Liver (tissue), 8 donors: ENCODE measurements at regions not wholly inside any gene's neighbourhood (a gene's known extent, or its start where the extent isn't known, plus 50 kb on each side); places are given as distances from the start of the nearest gene placed in this dataset.

ENCODE experiments used
- DNase-seq: peaks from one replicate; pipeline ENCODE4 v3.0.0-alpha.2; 2017; ENCODE audit warnings: low spot score
- H3K27ac ChIP-seq, 2 donors: one replicate each; pipeline ENCODE4 v1.7.0; 2013; ENCODE audit warnings: inconsistent platforms in 2 of 2, low read length in 2 of 2, control low read depth in 1 of 2, low read depth in 1 of 2, mild to moderate bottlenecking in 1 of 2
- H3K27me3 ChIP-seq, 4 donors: one replicate each; pipeline versions ENCODE4 v1.6.1 to v1.7.0; 2013; ENCODE audit warnings: low read length in 3 of 4, inconsistent platforms in 1 of 4, mild to moderate bottlenecking in 1 of 4, moderate library complexity in 1 of 4; ENCODE audit not compliant: control insufficient read depth in 4 of 4, insufficient read depth in 4 of 4
- H3K36me3 ChIP-seq, 4 donors: one replicate each; pipeline versions ENCODE4 v1.6.1 to v1.7.0; 2013; ENCODE audit warnings: low read length in 3 of 4, mild to moderate bottlenecking in 3 of 4, low read depth in 1 of 4, moderate library complexity in 1 of 4; ENCODE audit not compliant: control insufficient read depth in 4 of 4, insufficient read depth in 3 of 4
- H3K4me1 ChIP-seq, 4 donors: one replicate each; pipeline versions ENCODE4 v1.6.1 to v1.7.0; 2013; ENCODE audit warnings: low read length in 3 of 4, mild to moderate bottlenecking in 3 of 4, moderate library complexity in 1 of 4; ENCODE audit not compliant: control insufficient read depth in 4 of 4, insufficient read depth in 4 of 4
- H3K4me3 ChIP-seq, 3 donors: one replicate each; pipeline versions ENCODE4 v1.6.1 to v1.7.0; 2013; ENCODE audit warnings: low read length in 3 of 3, control low read depth in 1 of 3, low read depth in 1 of 3, mild to moderate bottlenecking in 1 of 3
- H3K9ac ChIP-seq, 2 donors: one replicate each; pipeline ENCODE4 v1.7.0; 2013; ENCODE audit warnings: low read length in 2 of 2, mild to moderate bottlenecking in 2 of 2, moderate library complexity in 2 of 2, control low read depth in 1 of 2, low read depth in 1 of 2
- H3K9me3 ChIP-seq, 4 donors: one replicate each; pipeline versions ENCODE4 v1.6.1 to v1.7.0; 2013; ENCODE audit warnings: low read length in 3 of 4; ENCODE audit not compliant: control insufficient read depth in 4 of 4
- ATF3 ChIP-seq: IDR thresholded peaks from 2 replicates; pipeline ENCODE4 v1.6.1; 2016; ENCODE audit warnings: antibody characterized with exemption
- CTCF ChIP-seq: fragments of 150-350 bp; IDR thresholded peaks from 2 replicates; pipeline ENCODE4 v1.5.1; 2017; ENCODE audit warnings: improper control_type of control experiment, low read depth, low read length; ENCODE audit not compliant: missing input control
- EGR1 ChIP-seq, 2 donors: IDR thresholded peaks; 2 replicates each; pipeline ENCODE4 v1.6.1; 2016 to 2018; ENCODE audit warnings: antibody characterized with exemption in 2 of 2, low read depth in 2 of 2
- FOXA1 ChIP-seq: IDR thresholded peaks from 2 replicates; pipeline ENCODE4 v1.6.1; 2016; ENCODE audit warnings: antibody characterized with exemption
- FOXA2 ChIP-seq: IDR thresholded peaks from 2 replicates; pipeline ENCODE4 v1.6.1; 2016; ENCODE audit warnings: antibody characterized with exemption
- GABPA ChIP-seq, 2 donors: IDR thresholded peaks in 1 of 2; conservative IDR thresholded peaks in 1 of 2; 2 replicates each; pipeline ENCODE4 v1.6.1; 2016; ENCODE audit warnings: antibody characterized with exemption in 2 of 2, mild to moderate bottlenecking in 1 of 2, moderate library complexity in 1 of 2
- HNF4A ChIP-seq, 2 donors: conservative IDR thresholded peaks; 2 replicates each; pipeline ENCODE4 v1.6.1; 2016; ENCODE audit warnings: antibody characterized with exemption in 2 of 2, mild to moderate bottlenecking in 2 of 2
- HNF4G ChIP-seq: IDR thresholded peaks from 2 replicates; pipeline ENCODE4 v1.6.1; 2016; ENCODE audit warnings: antibody characterized with exemption
- JUND ChIP-seq, 2 donors: IDR thresholded peaks; 2 replicates each; pipeline ENCODE4 v1.6.1; 2016; ENCODE audit warnings: antibody characterized with exemption in 2 of 2
- MAX ChIP-seq: IDR thresholded peaks from 2 replicates; pipeline ENCODE4 v1.6.1; 2016; ENCODE audit warnings: antibody characterized with exemption
- NR2F2 ChIP-seq: IDR thresholded peaks from 2 replicates; pipeline ENCODE4 v1.6.1; 2016; ENCODE audit warnings: antibody characterized with exemption
- RAD21 ChIP-seq, 2 donors: IDR thresholded peaks; 2 replicates each; pipeline ENCODE4 v1.6.1; 2016; ENCODE audit warnings: antibody characterized with exemption in 2 of 2, mild to moderate bottlenecking in 2 of 2
- REST ChIP-seq: IDR thresholded peaks from 2 replicates; pipeline ENCODE4 v1.6.1; 2016; ENCODE audit warnings: antibody characterized with exemption, mild to moderate bottlenecking
- RXRA ChIP-seq, 2 donors: IDR thresholded peaks; 2 replicates each; pipeline ENCODE4 v1.6.1; 2017 to 2018; ENCODE audit warnings: antibody characterized with exemption in 2 of 2, mild to moderate bottlenecking in 1 of 2
- SP1 ChIP-seq: IDR thresholded peaks from 2 replicates; pipeline ENCODE4 v1.6.1; 2018; ENCODE audit warnings: antibody characterized with exemption, mild to moderate bottlenecking
- TAF1 ChIP-seq: conservative IDR thresholded peaks from 2 replicates; pipeline ENCODE4 v1.6.1; 2016; ENCODE audit warnings: antibody characterized with exemption, mild to moderate bottlenecking
- YY1 ChIP-seq: IDR thresholded peaks from 2 replicates; pipeline ENCODE4 v1.6.1; 2016; ENCODE audit warnings: antibody characterized with exemption, mild to moderate bottlenecking
- ZBTB33 ChIP-seq: IDR thresholded peaks from 2 replicates; pipeline ENCODE4 v1.6.1; 2016; ENCODE audit warnings: antibody characterized with exemption
- WGBS: extraction: QIAGEN DNeasy Blood & Tissue Kit; methylation state at CpG from one replicate; pipeline ENCODE4 v1.1.7; 2013; 5-methylcytosine and 5-hydroxymethylcytosine counted together
- donor health status: healthy.
- donor health status: healthy.
- donor health status: healthy.
- donor health status: healthy.
- donor health status: healthy.

GRCh38 chr12:24045816-24046257, 96.4 kb upstream of the SOX5 start:
- no peaks in the 10 kb centered on the region for H3K9me3 ChIP-seq
- no peak for DNase-seq
- no peak overlapping the region for H3K4me3 ChIP-seq
- peaks cover 1 to 42% (median 37%) of the 10 kb centered on the region in 4 donors for H3K4me1 ChIP-seq
- H3K36me3 ChIP-seq, result no peaks in the 10 kb centered on the region
- 13% methylated on average over 5 of the region's 5 CpGs for WGBS
- TF ChIP-seq CTCF (no peak), FOXA2 (peak; percentile 30), YY1 (peak; percentile 77), REST (peak; percentile 75), ZBTB33 (peak; percentile 31), RAD21 (IDR thresholded peaks at IDR 0.05) (peak; percentile 33 to 49), RXRA (IDR thresholded peaks at IDR 0.05) (peak; percentile 59 to 74), HNF4G (no peak), GABPA (IDR thresholded peaks at IDR 0.05 in 1 of 2, conservative IDR thresholded peaks at IDR 0.05 in 1 of 2) (peak in 1 of 2 donors; percentile 27), SP1 (peak; percentile 70), HNF4A (conservative IDR thresholded peaks at IDR 0.05) (peak; percentile 75 to 78), NR2F2 (no peak), MAX (peak; percentile 48), EGR1 (IDR thresholded peaks at IDR 0.05; ENCODE audit: low read depth in 2 of 2) (no peak), JUND (IDR thresholded peaks at IDR 0.05) (peak; percentile 31 to 53), TAF1 (peak; percentile 27), FOXA1 (peak; percentile 19), ATF3 (no peak)
- no peaks in the 10 kb centered on the region for H3K27me3 ChIP-seq
- peak overlapping the region in 1 of 2 donors; percentile 52 for H3K9ac ChIP-seq
- peak overlapping the region; percentile 84 to 96 for H3K27ac ChIP-seq
